Hepatocyte (in vitro differentiated cells): ENCODE measurements at regions not wholly inside any gene's neighbourhood (a gene's known extent, or its start where the extent isn't known, plus 50 kb on each side); places are given as distances from the start of the nearest gene placed in this dataset.

Experiments
- CTCF ChIP-seq: fragments of 200-600 bp; sonication (generic); IDR thresholded peaks from 2 replicates; pipeline ENCODE4 v1.5.1; 2016; ENCODE audit warnings: antibody characterized with exemption, mild to moderate bottlenecking; ENCODE audit not compliant: poor library complexity
- EZH2 ChIP-seq: fragments of 200-600 bp; sonication (generic); IDR thresholded peaks from 2 replicates; pipeline ENCODE4 v1.6.1; 2016; ENCODE audit warnings: antibody characterized with exemption, mild to moderate bottlenecking, borderline replicate concordance
- EZH2phosphoT487 ChIP-seq: fragments of 200-600 bp; sonication (generic); IDR thresholded peaks from one replicate; pipeline ENCODE4 v1.6.1; 2018; ENCODE audit warnings: antibody characterized with exemption, mild to moderate bottlenecking, low read depth, moderate library complexity; ENCODE audit not compliant: unreplicated experiment, severe bottlenecking

DNA sequence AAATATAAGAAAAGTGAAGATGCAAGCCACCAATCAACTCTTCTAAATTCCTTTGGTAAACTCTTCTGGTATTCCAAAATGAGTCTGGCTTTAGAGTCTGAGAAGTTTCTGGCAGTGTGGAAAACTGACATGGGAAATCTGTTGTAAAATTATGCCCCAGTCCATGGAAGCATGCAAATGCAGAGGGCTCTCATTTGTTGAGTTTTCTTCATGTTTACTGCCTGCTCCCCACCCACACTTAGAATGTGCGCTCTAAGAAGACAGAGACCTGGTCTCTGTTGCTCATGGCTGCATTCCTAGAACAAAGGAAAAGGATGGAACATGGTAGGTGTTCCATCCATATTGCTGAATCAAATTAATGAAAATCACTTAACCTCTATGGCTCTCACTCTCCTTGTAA, 411.8 kb upstream of the PDZRN3 start:
- TF ChIP-seq CTCF (no peak), EZH2 (no peak), EZH2phosphoT487 (no peak)
